CD4-positive, alpha-beta T cell (primary cell): ENCODE measurements at regions not wholly inside any gene's neighbourhood (a gene's known extent, or its start where the extent isn't known, plus 50 kb on each side); places are given as distances from the start of the nearest gene placed in this dataset.

Experiments used
- ATAC-seq: fragments of 200-7000 bp; cut with Tn5 transposase; one replicate; pipeline ENCODE4 v1.10.0; 2022; ENCODE audit warnings: mild to moderate bottlenecking; ENCODE audit not compliant: poor library complexity
- CTCF ChIA-PET: fragments of 350-600 bp; sonication (Branson Sonifier 250); formaldehyde crosslinking; loops from one replicate; lab custom pipeline; 2021; ENCODE audit warnings: antibody characterized with exemption, inconsistent platforms; lab: Charles Lee
- POLR2A ChIA-PET: fragments of 350-600 bp; sonication (Branson Sonifier 250); formaldehyde crosslinking; loops from one replicate; lab custom pipeline; 2021; ENCODE audit warnings: antibody characterized with exemption, inconsistent platforms; lab: Charles Lee
- DNase-seq, 14 experiments: peaks; one replicate each; pipeline ENCODE4 v3.0.0-alpha.2; 2013 to 2020; ENCODE audit warnings: mixed read lengths in 2 of 14
- H3K27ac ChIP-seq, 2 donors: one replicate each; pipeline versions ENCODE4 v1.5.1 to v1.7.0; 2013; ENCODE audit warnings: low read length in 2 of 2, low read depth in 1 of 2, mild to moderate bottlenecking in 1 of 2
- H3K27me3 ChIP-seq, 2 experiments: 1 replicate in 1 of 2; 2 replicates in 1 of 2; pipeline versions ENCODE4 v1.6.1 to v1.7.0; 2013; ENCODE audit warnings: low read length in 2 of 2, control low read depth in 1 of 2, mild to moderate bottlenecking in 1 of 2, moderate library complexity in 1 of 2; ENCODE audit not compliant: insufficient read depth in 2 of 2, control insufficient read depth in 1 of 2
- H3K36me3 ChIP-seq: one replicate; pipeline ENCODE4 v1.6.1; 2013; ENCODE audit warnings: low read length, control low read depth; ENCODE audit not compliant: insufficient read depth
- H3K4me1 ChIP-seq: one replicate; pipeline ENCODE4 v1.6.1; 2013; ENCODE audit warnings: low read length, control low read depth; ENCODE audit not compliant: insufficient read depth
- H3K4me3 ChIP-seq: one replicate; pipeline ENCODE4 v1.5.1; 2013; ENCODE audit warnings: mild to moderate bottlenecking, low read length, moderate library complexity
- H3K9me3 ChIP-seq, 2 experiments: 1 replicate in 1 of 2; 2 replicates in 1 of 2; pipeline versions ENCODE4 v1.6.1 to v1.7.0; 2013; ENCODE audit warnings: low read length in 2 of 2, mild to moderate bottlenecking in 2 of 2, control low read depth in 1 of 2, moderate library complexity in 1 of 2; ENCODE audit not compliant: control insufficient read depth in 1 of 2, insufficient read depth in 1 of 2
- H3K27ac Mint-ChIP-seq: one replicate; pipeline ENCODE4 v1.8.0; 2020; ENCODE audit warnings: mixed read lengths
- H3K27me3 Mint-ChIP-seq: one replicate; pipeline ENCODE4 v1.8.0; 2021; ENCODE audit warnings: mixed read lengths
- H3K36me3 Mint-ChIP-seq: one replicate; pipeline ENCODE4 v1.8.0; 2021; ENCODE audit warnings: low read depth, mixed read lengths
- H3K4me1 Mint-ChIP-seq: one replicate; pipeline ENCODE4 v1.8.0; 2021; ENCODE audit warnings: low read depth, mixed read lengths
- H3K4me3 Mint-ChIP-seq: one replicate; pipeline ENCODE4 v1.8.0; 2020; ENCODE audit warnings: mild to moderate bottlenecking, mixed read lengths
- H3K9me3 Mint-ChIP-seq: one replicate; pipeline ENCODE4 v1.8.0; 2020; ENCODE audit warnings: mixed read lengths
- CTCF ChIP-seq: fragments of 200-600 bp; IDR thresholded peaks from one replicate; pipeline ENCODE4 v1.8.0; 2022; ENCODE audit warnings: antibody characterized with exemption, mild to moderate bottlenecking
- intact Hi-C, 2 experiments: fragments of 100-400 bp; cut with DNase I in 1 of 2; cut with micrococcal nuclease in 1 of 2; formaldehyde crosslinking; loops; one replicate each; pipeline versions ENCODE4 v1.15.1 to v1.9.0; 2023 to 2025; cut with DNase I, micrococcal nuclease

- ATAC-seq (no peak), DNase-seq (no peak)
- no peak overlapping the region for H3K4me3 Mint-ChIP-seq
- intact Hi-C loops: no loop called here
- no peaks in the 10 kb centered on the region for H3K4me1 Mint-ChIP-seq
- H3K9me3 Mint-ChIP-seq: no peaks in the 10 kb centered on the region
- Histone ChIP-seq H3K4me3 (no peak overlapping the region), H3K4me1 (no peaks in the 10 kb centered on the region), H3K9me3 (peaks cover 0 to 11% of the 10 kb centered on the region in 2 experiments), H3K27me3 (no peaks in the 10 kb centered on the region), H3K36me3 (no peaks in the 10 kb centered on the region), H3K27ac (no peak overlapping the region)
- no peak for TF ChIP-seq CTCF
- POLR2A ChIA-PET: no interaction called here
- H3K27me3 Mint-ChIP-seq: no peaks in the 10 kb centered on the region
- no peaks in the 10 kb centered on the region for H3K36me3 Mint-ChIP-seq
- no peak overlapping the region for H3K27ac Mint-ChIP-seq
- CTCF ChIA-PET: no interaction called here
Measured at GRCh38 chr19:29092712-29093552, 120.0 kb downstream of the UQCRFS1 start.

DNA sequence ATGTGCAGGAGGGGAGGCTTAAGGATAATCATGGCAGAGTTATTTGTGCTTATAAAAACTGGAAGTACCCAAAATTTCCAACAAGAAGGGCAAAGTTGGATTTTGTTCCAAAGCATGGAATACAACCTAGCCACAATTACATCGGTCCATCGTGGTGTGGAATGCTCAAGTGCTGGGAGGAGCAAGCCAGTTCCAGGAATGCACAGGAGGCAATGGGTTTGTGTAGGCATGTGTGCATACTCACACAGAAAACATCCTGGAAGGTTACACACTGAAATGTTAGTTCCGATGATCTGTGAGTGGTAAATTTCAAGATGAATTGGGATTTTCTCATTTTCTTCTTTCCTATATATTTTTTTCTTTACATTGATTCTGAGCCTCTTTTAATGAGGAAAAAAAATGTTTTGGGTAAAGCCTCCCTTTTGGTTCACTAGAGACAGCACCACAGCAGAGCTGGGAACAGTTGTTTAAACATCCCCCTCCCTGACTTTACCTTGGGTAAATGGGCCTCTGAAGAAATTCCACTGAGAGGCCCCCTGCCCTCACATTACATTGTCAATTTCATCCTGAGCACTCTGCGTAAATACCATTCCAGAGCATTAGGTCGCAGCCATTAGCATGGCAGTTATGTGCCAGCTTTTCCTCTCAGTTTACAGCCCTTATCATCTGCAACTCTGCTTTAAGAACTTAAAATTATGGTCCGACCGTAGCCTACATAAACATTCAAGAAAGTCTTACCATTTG is 122.0 kb downstream of the UQCRFS1 start:
- Mint-ChIP-seq H3K4me3 (no peak overlapping the region), H3K27ac (no peak overlapping the region), H3K36me3 (no peaks in the 10 kb centered on the region), H3K4me1 (no peaks in the 10 kb centered on the region), H3K9me3 (no peaks in the 10 kb centered on the region), H3K27me3 (peaks cover 4% of the 10 kb centered on the region)
- Histone ChIP-seq H3K4me3 (no peak overlapping the region), H3K27me3 (no peaks in the 10 kb centered on the region), H3K9me3 (peaks cover 0 to 11% of the 10 kb centered on the region in 2 experiments), H3K36me3 (no peaks in the 10 kb centered on the region), H3K4me1 (no peaks in the 10 kb centered on the region), H3K27ac (no peak overlapping the region)
- ATAC-seq (no peak), DNase-seq (no peak)
- no peak for TF ChIP-seq CTCF
- intact Hi-C loops: no loop called here
- ChIA-PET POLR2A (no interaction called here), CTCF (no interaction called here)

DNA sequence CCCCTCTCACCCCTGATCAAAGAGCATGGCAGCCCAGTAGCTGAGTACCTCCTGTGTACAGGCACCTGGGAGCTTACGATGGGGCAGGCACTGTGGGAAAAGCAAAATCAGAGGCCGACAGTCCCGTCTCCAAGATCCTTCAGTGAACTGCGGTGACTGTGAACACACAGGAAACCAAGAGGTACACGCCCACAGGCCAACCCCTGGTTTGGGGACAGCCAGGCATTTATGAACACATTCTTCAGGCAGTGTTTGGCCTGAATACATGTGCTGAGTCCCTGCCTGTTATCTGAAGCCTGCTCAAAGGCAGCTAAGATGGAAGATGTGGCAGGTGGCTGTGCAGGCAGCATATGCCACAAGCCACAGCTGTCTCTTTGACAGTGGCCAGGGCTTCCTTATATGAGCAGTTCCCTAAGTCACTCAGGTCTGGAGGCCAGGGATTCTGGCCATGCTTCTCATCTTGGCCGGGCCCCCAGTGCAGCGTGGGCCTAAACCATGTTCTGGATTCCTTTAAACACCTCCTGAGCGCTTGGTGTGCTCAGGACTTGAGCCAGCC is 123.6 kb downstream of the UQCRFS1 start:
- Mint-ChIP-seq H3K4me1 (no peaks in the 10 kb centered on the region), H3K9me3 (no peaks in the 10 kb centered on the region), H3K36me3 (no peaks in the 10 kb centered on the region), H3K27ac (no peak overlapping the region), H3K4me3 (no peak overlapping the region), H3K27me3 (peaks cover 6% of the 10 kb centered on the region)
- H3K9me3 ChIP-seq: peaks cover 0 to 15% of the 10 kb centered on the region in 2 experiments
- CTCF ChIA-PET: no interaction called here
- ATAC-seq: no peak
- intact Hi-C loops: no loop called here
- TF ChIP-seq CTCF: no peak
- H3K4me3 ChIP-seq: no peak overlapping the region
- no peak overlapping the region for H3K27ac ChIP-seq
- no peaks in the 10 kb centered on the region for H3K4me1 ChIP-seq
- H3K27me3 ChIP-seq: peaks cover 0 to 5% of the 10 kb centered on the region in 2 experiments
- POLR2A ChIA-PET: no interaction called here
- no peak for DNase-seq
- H3K36me3 ChIP-seq: no peaks in the 10 kb centered on the region
